HCT116 (cell line): ENCODE measurements at regions not wholly inside any gene's neighbourhood (a gene's known extent, or its start where the extent isn't known, plus 50 kb on each side); places are given as distances from the start of the nearest gene placed in this dataset.

Experiments used
- ATAC-seq: fragments of 200-7000 bp; cut with Tn5 transposase; 2 replicates; pipeline ENCODE4 v1.9.1; 2020; ENCODE audit warnings: mild to moderate bottlenecking, moderate library complexity
- BruUV-seq: library from RNA; stranded (reverse); fragments of 400-500 nt; replicated peaks from 2 replicates; lab custom pipeline; 2021; lab: Mats Ljungman, UMichigan
- CTCF ChIA-PET: fragments of 300-600 bp; sonication (Branson Sonifier 250); formaldehyde crosslinking; loops from one replicate; lab custom pipeline; 2021; ENCODE audit warnings: antibody characterized with exemption; lab: Charles Lee
- POLR2A ChIA-PET: fragments of 300-600, 350-600 bp; sonication (Branson Sonifier 250); formaldehyde crosslinking; loops from one replicate; lab custom pipeline; 2021; ENCODE audit warnings: antibody characterized with exemption; lab: Charles Lee
- RAD21 ChIA-PET, 2 experiments: fragments of 300-600 bp; sonication (Branson Sonifier 250); formaldehyde crosslinking; loops; one replicate each; lab custom pipeline; 2023; ENCODE audit warnings: low total read pairs in 2 of 2; ENCODE audit not compliant: uncharacterized antibody in 2 of 2, unreplicated experiment in 2 of 2, low non-redundant PET in 1 of 2; lab: Charles Lee
- DNase-seq: peaks from one replicate; pipeline ENCODE4 v3.0.0-alpha.2; 2010; ENCODE audit warnings: low read depth, low spot score
- H2AFZ ChIP-seq: fragments of 200-600 bp; shearing (Covaris generic), sonication (generic); 2 replicates; pipeline ENCODE4 v1.6.1; 2017; ENCODE audit warnings: low read depth, mixed run types, mixed read lengths, antibody characterized with exemption, low read length; ENCODE audit not compliant: poor library complexity, severe bottlenecking
- H3K27ac ChIP-seq: 2 replicates; pipeline ENCODE4 v1.5.1; 2012; ENCODE audit warnings: low read depth, low read length
- H3K27me3 ChIP-seq: fragments of 200-600 bp; sonication (generic); 2 replicates; pipeline ENCODE4 v1.6.1; 2016; ENCODE audit warnings: mixed run types, low read length, mixed read lengths; ENCODE audit not compliant: insufficient read depth
- H3K36me3 ChIP-seq, 2 experiments: fragments of 200-500 bp in 1 of 2; fragments of 200-600 bp in 1 of 2; sonication (Bioruptor generic) in 1 of 2; sonication (generic) in 1 of 2; 2 replicates each; pipeline versions ENCODE4 v1.5.1 to v1.6.1; 2014 to 2016; ENCODE audit warnings: low read length in 2 of 2, inconsistent platforms in 1 of 2, mixed read lengths in 1 of 2, mixed run types in 1 of 2; ENCODE audit not compliant: insufficient read depth in 2 of 2, control insufficient read depth in 1 of 2
- H3K4me1 ChIP-seq, 2 experiments: fragments of 200-600 bp in 1 of 2; sonication (generic) in 1 of 2; 2 replicates each; pipeline versions ENCODE4 v1.5.1 to v1.6.1; 2012 to 2017; ENCODE audit warnings: low read length in 2 of 2, inconsistent platforms in 1 of 2, mild to moderate bottlenecking in 1 of 2, mixed read lengths in 1 of 2, mixed run types in 1 of 2, moderate library complexity in 1 of 2; ENCODE audit not compliant: insufficient read depth in 2 of 2, control insufficient read depth in 1 of 2
- H3K4me2 ChIP-seq: fragments of 200-600 bp; sonication (generic); 2 replicates; pipeline ENCODE4 v1.6.1; 2017; ENCODE audit warnings: mixed run types, low read length, mixed read lengths
- H3K4me3 ChIP-seq, 2 experiments: fragments of 200-600 bp in 1 of 2; sonication (generic) in 1 of 2; replicated peaks in 1 of 2; 2 replicates each; pipeline ENCODE4 v1.5.1; 2011 to 2016; ENCODE audit warnings: low read length in 2 of 2, control low read depth in 1 of 2, low read depth in 1 of 2, mild to moderate bottlenecking in 1 of 2, mixed read lengths in 1 of 2, mixed run types in 1 of 2
- H3K79me2 ChIP-seq: fragments of 200-600 bp; sonication (generic); 2 replicates; pipeline ENCODE4 v1.6.1; 2017; ENCODE audit warnings: mild to moderate bottlenecking, mixed run types, low read length, moderate library complexity, mixed read lengths; ENCODE audit not compliant: insufficient read depth
- H3K9ac ChIP-seq: fragments of 200-600 bp; sonication (generic); 2 replicates; pipeline ENCODE4 v1.6.1; 2016; ENCODE audit warnings: low read length, mixed read lengths
- H3K9me2 ChIP-seq: fragments of 200-600 bp; sonication (generic), shearing (Covaris generic); 2 replicates; pipeline ENCODE4 v1.6.1; 2017; ENCODE audit warnings: mixed run types, mild to moderate bottlenecking, moderate library complexity; ENCODE audit not compliant: insufficient read depth
- H3K9me3 ChIP-seq, 2 experiments: fragments of 200-500 bp in 1 of 2; fragments of 200-600 bp in 1 of 2; sonication (Bioruptor generic) in 1 of 2; sonication (generic) in 1 of 2; 2 replicates each; pipeline ENCODE4 v1.6.1; 2014 to 2017; ENCODE audit warnings: low read length in 2 of 2, mixed read lengths in 2 of 2, inconsistent platforms in 1 of 2, low read depth in 1 of 2, mild to moderate bottlenecking in 1 of 2, mixed run types in 1 of 2, moderate library complexity in 1 of 2; ENCODE audit not compliant: control insufficient read depth in 1 of 2, insufficient read depth in 1 of 2
- H4K20me1 ChIP-seq: fragments of 200-600 bp; sonication (generic), shearing (Covaris generic); 2 replicates; pipeline ENCODE4 v1.6.1; 2017; ENCODE audit warnings: mixed run types, mild to moderate bottlenecking, moderate library complexity; ENCODE audit not compliant: insufficient read depth
- EGR1 ChIP-seq: IDR thresholded peaks from 2 replicates; pipeline ENCODE4 v1.6.1; 2012; ENCODE audit warnings: low read depth
- ELF1 ChIP-seq: IDR thresholded peaks from 2 replicates; pipeline ENCODE4 v1.6.1; 2012; ENCODE audit warnings: low read depth, borderline replicate concordance
- EZH2phosphoT487 ChIP-seq: fragments of 200-600 bp; IDR thresholded peaks from 2 replicates; pipeline ENCODE4 v1.6.1; 2018; ENCODE audit warnings: antibody characterized with exemption, borderline replicate concordance
- JUND ChIP-seq: IDR thresholded peaks from 2 replicates; pipeline ENCODE4 v1.6.1; 2012
- POLR2A ChIP-seq: IDR thresholded peaks from 2 replicates; pipeline ENCODE4 v1.7.0; 2011; ENCODE audit warnings: borderline replicate concordance; ENCODE audit not compliant: insufficient read depth, insufficient read length; ENCODE audit errors: extremely low read depth
- POLR2AphosphoS5 ChIP-seq: IDR thresholded peaks from 2 replicates; pipeline ENCODE4 v1.6.1; 2011; ENCODE audit warnings: mild to moderate bottlenecking, low read depth, low read length, moderate library complexity
- RAD21 ChIP-seq: IDR thresholded peaks from 2 replicates; pipeline ENCODE4 v1.6.1; 2012; ENCODE audit warnings: low read depth, mild to moderate bottlenecking
- SRF ChIP-seq: IDR thresholded peaks from 2 replicates; pipeline ENCODE4 v1.6.1; 2012; ENCODE audit warnings: low read depth
- TCF7L2 ChIP-seq: IDR thresholded peaks from 2 replicates; pipeline ENCODE4 v1.7.0; 2011; ENCODE audit warnings: borderline replicate concordance, inconsistent platforms; ENCODE audit not compliant: insufficient read depth, insufficient read length; ENCODE audit errors: extremely low read depth
- ZNF274 ChIP-seq: fragments of 200-500 bp; sonication (Bioruptor generic); IDR thresholded peaks from 2 replicates; pipeline ENCODE4 v1.6.1; 2014; ENCODE audit warnings: mild to moderate bottlenecking, low read depth, low read length, inconsistent platforms
- intact Hi-C: fragments of 100-400 bp; cut with micrococcal nuclease; formaldehyde crosslinking; loops from 2 replicates; pipeline ENCODE4 v1.10.0; 2022
- TF ChIP-seq, protein P1 (sequence below): IDR thresholded peaks from 2 replicates; pipeline ENCODE4 v1.6.1; 2012
- TF ChIP-seq, protein P2 (sequence below), 3 experiments: fragments of 200-600 bp in 1 of 3; sonication (generic) in 1 of 3; IDR thresholded peaks in 2 of 3; conservative IDR thresholded peaks in 1 of 3; 2 replicates each; pipeline ENCODE4 v1.5.1; 2012 to 2017; ENCODE audit warnings: low read depth in 2 of 3, low read length in 2 of 3, antibody characterized with exemption in 1 of 3, borderline replicate concordance in 1 of 3, control low read depth in 1 of 3, mild to moderate bottlenecking in 1 of 3, mixed read lengths in 1 of 3, mixed run types in 1 of 3, moderate library complexity in 1 of 3; ENCODE audit not compliant: insufficient read depth in 1 of 3

DNA sequence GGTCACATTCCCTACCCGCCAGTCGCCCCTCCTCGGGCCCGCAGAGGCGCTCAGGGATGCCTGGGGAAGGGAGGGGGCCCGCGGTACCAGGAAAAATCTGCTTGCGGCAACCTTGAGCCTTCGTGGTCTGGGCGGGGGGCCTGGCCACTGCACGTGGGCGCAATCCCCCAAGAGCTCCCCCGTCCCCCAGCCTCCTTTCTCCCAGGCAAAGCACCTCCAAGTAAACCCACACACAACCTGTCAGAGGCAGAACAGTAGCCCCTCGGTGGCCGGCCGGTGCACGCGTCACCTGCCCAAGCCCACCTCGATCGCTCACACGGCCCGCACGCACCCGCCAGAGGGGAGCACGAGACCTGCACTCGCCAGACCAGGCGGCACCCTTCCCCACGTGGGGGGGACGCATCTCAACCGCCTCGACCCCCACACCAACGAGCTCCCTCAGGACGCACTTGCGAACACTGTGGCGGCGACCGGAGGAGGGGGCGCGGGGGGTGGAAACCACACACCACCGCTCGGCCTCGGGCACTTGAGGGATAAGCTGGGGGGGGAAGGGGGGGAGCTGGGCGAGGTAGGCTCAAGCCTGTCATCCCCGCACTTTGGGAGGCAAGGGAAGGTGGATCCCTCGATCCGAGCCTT, 1955.7 kb upstream of the DEFB115 start:
- Histone ChIP-seq H3K27me3 (no peaks in the 10 kb centered on the region), H3K4me2 (no peak overlapping the region), H4K20me1 (no peaks in the 10 kb centered on the region), H3K4me3 (no peak overlapping the region), H3K9ac (no peak overlapping the region), H3K9me3 (no peaks in the 10 kb centered on the region; a peak in 2 of 4 replicates), H3K4me1 (no peaks in the 10 kb centered on the region), H3K27ac (no peak overlapping the region), H3K9me2 (no peaks in the 10 kb centered on the region), H3K79me2 (no peaks in the 10 kb centered on the region), H2AFZ (no peak overlapping the region), H3K36me3 (no peaks in the 10 kb centered on the region)
- POLR2A ChIA-PET, result no interaction called here
- intact Hi-C loops, result no loop called here
- BruUV-seq, result no TSS peak
- ATAC-seq (no peak), DNase-seq (no peak)
- RAD21 ChIA-PET, result no interaction called here
- CTCF ChIA-PET, result no interaction called here
- TF ChIP-seq SRF (no peak), RAD21 (no peak), POLR2AphosphoS5 (no peak), TCF7L2 (no peak), JUND (no peak), POLR2A (no peak)
- TF ChIP-seq, protein P1, sequence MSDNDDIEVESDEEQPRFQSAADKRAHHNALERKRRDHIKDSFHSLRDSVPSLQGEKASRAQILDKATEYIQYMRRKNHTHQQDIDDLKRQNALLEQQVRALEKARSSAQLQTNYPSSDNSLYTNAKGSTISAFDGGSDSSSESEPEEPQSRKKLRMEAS, result no peak

DNA sequence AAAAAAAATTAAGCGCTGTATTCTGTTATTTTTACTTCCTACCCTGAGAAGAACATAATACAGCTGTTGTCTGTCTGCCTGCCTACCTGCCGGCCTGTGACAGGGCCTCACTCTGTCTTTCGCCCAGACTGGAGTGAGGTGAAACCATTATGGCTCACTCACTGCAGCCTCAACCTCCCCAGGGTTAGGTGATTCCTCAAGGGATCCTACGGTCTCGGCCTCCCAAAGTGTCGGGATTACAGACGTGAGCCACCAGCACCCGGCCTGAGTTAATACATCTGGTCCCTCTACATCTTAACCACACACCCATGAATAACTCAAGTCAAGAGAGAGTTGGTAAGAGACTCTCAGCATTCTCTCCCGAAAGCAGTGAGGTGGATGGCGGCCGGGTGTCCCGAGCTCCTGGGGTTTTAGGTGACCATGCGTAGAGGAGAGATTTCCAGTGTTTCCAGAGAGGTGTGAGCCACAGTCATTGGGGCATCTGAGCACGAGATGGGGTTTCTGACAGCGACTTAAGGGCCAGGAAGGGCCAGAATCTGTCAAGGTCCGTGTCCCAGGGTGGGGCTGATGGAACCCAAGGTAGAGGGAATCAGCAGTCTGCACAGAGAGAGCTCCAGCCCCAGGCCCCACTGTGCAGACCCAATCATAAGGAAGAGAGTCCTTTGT, 1954.4 kb upstream of the DEFB115 start:
- Histone ChIP-seq H2AFZ (no peak overlapping the region), H3K4me2 (no peak overlapping the region), H3K27me3 (no peaks in the 10 kb centered on the region), H3K79me2 (no peaks in the 10 kb centered on the region), H3K4me3 (no peak overlapping the region), H3K9me2 (no peaks in the 10 kb centered on the region), H3K27ac (no peak overlapping the region), H3K36me3 (no peaks in the 10 kb centered on the region), H3K9me3 (no peaks in the 10 kb centered on the region; a peak in 1 of 4 replicates), H4K20me1 (no peaks in the 10 kb centered on the region), H3K4me1 (no peaks in the 10 kb centered on the region), H3K9ac (no peak overlapping the region)
- RAD21 ChIA-PET, result no interaction called here
- CTCF ChIA-PET, result no interaction called here
- ATAC-seq (no peak), DNase-seq (no peak)
- POLR2A ChIA-PET, result no interaction called here
- TF ChIP-seq, protein P1, result no peak
- no peak for TF ChIP-seq ELF1
- TF ChIP-seq EGR1, result no peak
- TF ChIP-seq, protein P2, sequence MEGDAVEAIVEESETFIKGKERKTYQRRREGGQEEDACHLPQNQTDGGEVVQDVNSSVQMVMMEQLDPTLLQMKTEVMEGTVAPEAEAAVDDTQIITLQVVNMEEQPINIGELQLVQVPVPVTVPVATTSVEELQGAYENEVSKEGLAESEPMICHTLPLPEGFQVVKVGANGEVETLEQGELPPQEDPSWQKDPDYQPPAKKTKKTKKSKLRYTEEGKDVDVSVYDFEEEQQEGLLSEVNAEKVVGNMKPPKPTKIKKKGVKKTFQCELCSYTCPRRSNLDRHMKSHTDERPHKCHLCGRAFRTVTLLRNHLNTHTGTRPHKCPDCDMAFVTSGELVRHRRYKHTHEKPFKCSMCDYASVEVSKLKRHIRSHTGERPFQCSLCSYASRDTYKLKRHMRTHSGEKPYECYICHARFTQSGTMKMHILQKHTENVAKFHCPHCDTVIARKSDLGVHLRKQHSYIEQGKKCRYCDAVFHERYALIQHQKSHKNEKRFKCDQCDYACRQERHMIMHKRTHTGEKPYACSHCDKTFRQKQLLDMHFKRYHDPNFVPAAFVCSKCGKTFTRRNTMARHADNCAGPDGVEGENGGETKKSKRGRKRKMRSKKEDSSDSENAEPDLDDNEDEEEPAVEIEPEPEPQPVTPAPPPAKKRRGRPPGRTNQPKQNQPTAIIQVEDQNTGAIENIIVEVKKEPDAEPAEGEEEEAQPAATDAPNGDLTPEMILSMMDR (IDR thresholded peaks at IDR 0.05 in 2 of 3, conservative IDR thresholded peaks at IDR 0.05 in 1 of 3; ENCODE audit: borderline replicate concordance in 1 of 3, insufficient read depth in 1 of 3, low read depth in 2 of 3, low read length in 2 of 3), result no peak
- TF ChIP-seq EZH2phosphoT487, result no peak
- no peak for TF ChIP-seq ZNF274
- no peak for TF ChIP-seq TCF7L2
- no TSS peak for BruUV-seq
- intact Hi-C loops, result no loop called here
